ENCODE measurements at regions not wholly inside any gene's neighbourhood (a gene's known extent, or its start where the extent isn't known, plus 50 kb on each side); places are given as distances from the start of the nearest gene placed in this dataset.

GRCh38 chr3:72339670-72340030, 508.6 kb downstream of the SHQ1 start:
- no peaks in the 10 kb centered on the region for H3K36me3 ChIP-seq (ENCODE audit: control insufficient read depth, insufficient read depth, low read length)
- DNase-seq (ENCODE audit: low read depth), result no peak
- no peak overlapping the region for H3K4me3 ChIP-seq (ENCODE audit: low read depth, low read length)
- TF ChIP-seq CTCF (IDR thresholded peaks at IDR 0.05; ENCODE audit: insufficient read depth, low read length, poor library complexity, severe bottlenecking), result no peak
- no peaks in the 10 kb centered on the region for H3K27me3 ChIP-seq (ENCODE audit: control insufficient read depth, insufficient read depth, low read length)

DNA sequence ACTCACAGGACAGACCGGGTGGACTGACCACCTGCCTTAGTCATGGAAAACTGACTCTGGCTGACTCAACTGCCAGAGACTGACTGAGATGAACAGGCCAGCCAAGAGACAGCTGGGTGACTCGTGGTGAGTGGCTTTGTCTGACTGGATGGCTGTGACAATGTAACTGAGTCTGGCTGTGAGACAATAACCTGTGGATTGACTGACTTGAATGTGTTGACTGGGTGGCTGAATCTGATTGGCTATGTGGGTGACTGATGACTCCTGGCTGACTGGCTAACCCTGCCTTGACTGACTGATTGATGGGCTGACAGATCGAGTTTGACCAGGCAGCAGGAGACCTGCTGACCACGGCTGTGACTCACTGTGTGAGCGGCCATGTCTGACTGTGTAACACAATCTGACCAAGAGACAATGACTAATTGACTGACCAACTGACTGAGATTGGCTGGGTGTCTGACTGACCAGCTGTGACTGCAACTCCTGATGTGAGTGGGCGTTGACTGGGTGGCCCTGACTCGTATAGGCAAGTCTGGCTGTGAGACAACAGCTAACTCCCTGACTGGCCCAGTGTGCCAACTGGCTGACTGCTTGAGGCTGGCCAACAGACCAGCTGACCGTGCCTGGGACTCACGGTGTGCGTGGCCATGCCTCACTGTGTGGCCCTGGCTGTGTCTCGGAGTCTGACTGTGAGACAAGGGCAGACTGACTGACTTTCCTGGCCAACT, 509.1 kb downstream of the SHQ1 start:
- Histone ChIP-seq H3K27me3 (ENCODE audit: control insufficient read depth, insufficient read depth, low read length) (no peaks in the 10 kb centered on the region), H3K4me3 (ENCODE audit: low read depth, low read length) (no peak overlapping the region), H3K36me3 (ENCODE audit: control insufficient read depth, insufficient read depth, low read length) (no peaks in the 10 kb centered on the region)
- no peak for TF ChIP-seq CTCF (IDR thresholded peaks at IDR 0.05; ENCODE audit: insufficient read depth, low read length, poor library complexity, severe bottlenecking)
- peak; percentile 98 for DNase-seq (ENCODE audit: low read depth)

- no peaks in the 10 kb centered on the region for H3K36me3 ChIP-seq (ENCODE audit: control insufficient read depth, insufficient read depth, low read length)
- H3K4me3 ChIP-seq (ENCODE audit: low read depth, low read length), result no peak overlapping the region
Observed at GRCh38 chr3:72338082-72338941, 509.9 kb downstream of the SHQ1 start.

DNA sequence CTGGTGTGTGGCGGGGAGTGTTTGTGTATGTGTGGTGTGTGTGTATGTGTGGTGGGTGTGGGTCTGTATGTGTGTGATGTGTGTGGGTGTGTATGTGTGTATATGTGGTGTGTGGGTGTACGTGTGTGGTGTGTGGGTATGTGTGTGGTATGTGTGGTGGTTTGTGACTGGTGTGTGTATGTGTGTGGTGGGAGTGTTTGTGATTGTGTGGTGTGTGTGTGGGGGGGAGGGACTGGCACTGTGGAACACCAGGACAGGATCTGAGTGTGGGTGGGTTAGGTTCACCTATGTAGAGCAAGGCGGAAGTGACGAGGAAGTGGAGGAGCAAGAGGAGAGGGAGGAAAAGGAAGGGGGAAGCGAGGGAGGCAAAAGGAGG, 510.8 kb downstream of the SHQ1 start:
- Histone ChIP-seq H3K27me3 (ENCODE audit: control insufficient read depth, insufficient read depth, low read length) (peaks cover 2% of the 10 kb centered on the region), H3K36me3 (ENCODE audit: control insufficient read depth, insufficient read depth, low read length) (no peaks in the 10 kb centered on the region), H3K4me3 (ENCODE audit: low read depth, low read length) (no peak overlapping the region)
- no peak for TF ChIP-seq CTCF (IDR thresholded peaks at IDR 0.05; ENCODE audit: insufficient read depth, low read length, poor library complexity, severe bottlenecking)
- DNase-seq (ENCODE audit: low read depth), result no peak

More at GRCh38 chr3:72338082-72338941, 509.9 kb downstream of the SHQ1 start:
- TF ChIP-seq CTCF (IDR thresholded peaks at IDR 0.05; ENCODE audit: insufficient read depth, low read length, poor library complexity, severe bottlenecking), result no peak
- no peaks in the 10 kb centered on the region for H3K27me3 ChIP-seq (ENCODE audit: control insufficient read depth, insufficient read depth, low read length)
- DNase-seq (ENCODE audit: low read depth), result no peak

GRCh38 chr3:72336821-72337479, 511.3 kb downstream of the SHQ1 start:
- no peak for DNase-seq (ENCODE audit: low read depth)
- Histone ChIP-seq H3K36me3 (ENCODE audit: control insufficient read depth, insufficient read depth, low read length) (no peaks in the 10 kb centered on the region), H3K4me3 (ENCODE audit: low read depth, low read length) (no peak overlapping the region), H3K27me3 (ENCODE audit: control insufficient read depth, insufficient read depth, low read length) (peaks cover 2% of the 10 kb centered on the region)
- TF ChIP-seq CTCF (IDR thresholded peaks at IDR 0.05; ENCODE audit: insufficient read depth, low read length, poor library complexity, severe bottlenecking), result no peak

All from kidney epithelial cell (primary cell).